ENCODE measurements at regions not wholly inside any gene's neighbourhood (a gene's known extent, or its start where the extent isn't known, plus 50 kb on each side); places are given as distances from the start of the nearest gene placed in this dataset.

DNA sequence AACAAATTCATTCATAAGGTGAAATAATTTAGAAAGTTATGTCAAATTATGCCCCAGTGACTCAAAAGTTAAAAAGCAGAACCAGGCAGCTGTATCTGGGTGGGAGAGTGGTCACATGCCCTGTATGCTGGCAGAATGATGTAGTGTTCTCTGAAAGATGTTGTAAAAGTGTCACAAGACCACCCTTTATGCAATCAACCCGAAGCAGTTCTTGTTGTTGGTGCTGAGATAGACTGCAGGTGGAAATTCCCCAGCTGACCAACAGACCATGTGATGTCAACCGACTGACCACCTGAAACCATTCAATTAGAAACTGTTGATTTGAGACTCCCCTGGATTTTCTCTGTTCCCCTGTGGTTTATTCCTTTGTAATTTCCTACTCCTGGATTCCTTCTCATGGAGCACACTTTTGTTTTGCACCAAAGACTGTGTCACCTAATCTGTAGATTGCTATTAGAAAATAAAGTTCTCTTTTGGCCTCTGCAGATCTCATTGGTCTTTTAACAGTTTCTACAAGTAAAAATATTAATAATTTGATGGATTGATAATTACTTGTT, 1341.3 kb upstream of the LRRTM1 start:
- TF ChIP-seq, protein P1, sequence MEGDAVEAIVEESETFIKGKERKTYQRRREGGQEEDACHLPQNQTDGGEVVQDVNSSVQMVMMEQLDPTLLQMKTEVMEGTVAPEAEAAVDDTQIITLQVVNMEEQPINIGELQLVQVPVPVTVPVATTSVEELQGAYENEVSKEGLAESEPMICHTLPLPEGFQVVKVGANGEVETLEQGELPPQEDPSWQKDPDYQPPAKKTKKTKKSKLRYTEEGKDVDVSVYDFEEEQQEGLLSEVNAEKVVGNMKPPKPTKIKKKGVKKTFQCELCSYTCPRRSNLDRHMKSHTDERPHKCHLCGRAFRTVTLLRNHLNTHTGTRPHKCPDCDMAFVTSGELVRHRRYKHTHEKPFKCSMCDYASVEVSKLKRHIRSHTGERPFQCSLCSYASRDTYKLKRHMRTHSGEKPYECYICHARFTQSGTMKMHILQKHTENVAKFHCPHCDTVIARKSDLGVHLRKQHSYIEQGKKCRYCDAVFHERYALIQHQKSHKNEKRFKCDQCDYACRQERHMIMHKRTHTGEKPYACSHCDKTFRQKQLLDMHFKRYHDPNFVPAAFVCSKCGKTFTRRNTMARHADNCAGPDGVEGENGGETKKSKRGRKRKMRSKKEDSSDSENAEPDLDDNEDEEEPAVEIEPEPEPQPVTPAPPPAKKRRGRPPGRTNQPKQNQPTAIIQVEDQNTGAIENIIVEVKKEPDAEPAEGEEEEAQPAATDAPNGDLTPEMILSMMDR (IDR thresholded peaks at IDR 0.05): no peak
- TF ChIP-seq POLR2A (IDR thresholded peaks at IDR 0.05): no peak
